HG03135 (cell line): ENCODE measurements at regions not wholly inside any gene's neighbourhood (a gene's known extent, or its start where the extent isn't known, plus 50 kb on each side); places are given as distances from the start of the nearest gene placed in this dataset.

Source experiments
- ATAC-seq: cut with Tn5 transposase; IDR thresholded peaks from one replicate; pipeline ENCODE4 v1.9.1; 2021; ENCODE audit warnings: mild to moderate bottlenecking, moderate library complexity; ENCODE audit not compliant: unreplicated experiment

DNA sequence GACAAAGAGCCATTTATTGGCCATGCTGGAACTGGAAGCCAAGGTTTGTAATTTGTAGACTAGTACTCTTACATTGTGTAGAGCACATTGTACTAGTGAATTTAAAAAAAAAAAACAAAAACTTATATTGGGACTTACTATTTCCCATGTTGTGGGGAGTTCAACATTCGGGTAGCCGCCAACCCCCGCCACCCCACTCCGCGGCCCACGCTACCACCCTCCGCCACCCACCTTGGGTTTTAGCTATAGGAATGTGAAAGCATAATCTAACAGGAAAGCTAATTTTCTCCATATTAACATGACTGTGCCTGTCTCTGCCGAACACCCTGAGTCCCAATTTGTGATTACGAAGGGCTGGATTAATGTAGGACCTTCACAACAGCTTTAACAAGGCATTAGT, 275.8 kb downstream of the FIGN start:
- ATAC-seq, result no peak

DNA sequence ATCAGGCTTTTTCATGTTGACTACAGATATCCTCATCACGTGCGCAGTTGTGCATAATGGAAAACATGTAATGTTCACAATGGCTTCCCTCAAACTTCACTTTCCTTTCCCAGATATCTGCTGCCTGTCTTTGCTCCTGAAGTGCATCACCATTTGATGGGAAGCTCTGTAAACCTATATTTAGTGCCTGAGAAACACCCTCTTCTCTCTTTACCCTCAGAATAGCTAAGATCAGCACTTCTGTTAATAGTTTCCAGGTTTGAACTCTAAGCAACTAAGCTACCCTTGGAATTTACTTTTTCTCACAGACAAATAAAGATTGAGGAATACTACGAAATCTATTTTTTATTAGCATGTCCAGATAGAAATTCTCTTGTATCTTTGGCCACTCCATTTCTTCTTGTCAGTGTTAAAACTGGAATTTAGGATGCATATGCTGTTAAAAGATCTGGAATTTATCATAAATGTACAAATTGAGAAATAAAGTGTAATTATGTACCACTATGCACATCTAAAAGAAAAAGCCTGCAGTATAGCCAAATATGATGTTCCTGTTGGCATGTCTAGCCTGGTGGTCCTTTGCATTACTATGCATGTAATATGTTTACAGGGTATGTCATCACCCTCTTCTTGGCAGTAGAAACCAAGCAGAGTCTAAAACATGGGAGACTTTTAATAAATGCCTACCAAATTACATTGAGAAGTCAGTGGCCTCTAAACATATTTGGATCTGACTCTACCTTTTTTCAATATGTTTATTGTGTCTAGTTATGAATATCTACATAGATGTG, 278.7 kb downstream of the FIGN start:
- no peak for ATAC-seq

DNA sequence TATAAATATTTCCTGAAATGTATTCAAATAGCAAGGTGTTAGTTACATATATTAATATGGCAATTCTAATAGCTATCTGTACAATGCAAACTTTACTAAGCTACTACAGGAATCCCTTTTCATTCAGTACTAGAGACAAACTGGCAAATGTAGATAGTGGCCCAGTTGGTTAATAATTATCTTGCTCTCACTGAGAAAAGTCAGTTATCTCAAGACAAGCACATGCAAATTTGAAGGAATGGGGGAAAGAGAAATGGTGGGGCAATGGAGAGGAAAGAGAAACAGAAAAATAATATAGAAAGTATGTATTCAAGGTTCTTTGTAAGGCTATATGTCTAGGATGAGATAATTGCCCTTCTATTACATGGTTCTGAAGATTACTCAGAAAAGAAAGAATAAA, 280.0 kb downstream of the FIGN start:
- peak; percentile 98 for ATAC-seq

DNA sequence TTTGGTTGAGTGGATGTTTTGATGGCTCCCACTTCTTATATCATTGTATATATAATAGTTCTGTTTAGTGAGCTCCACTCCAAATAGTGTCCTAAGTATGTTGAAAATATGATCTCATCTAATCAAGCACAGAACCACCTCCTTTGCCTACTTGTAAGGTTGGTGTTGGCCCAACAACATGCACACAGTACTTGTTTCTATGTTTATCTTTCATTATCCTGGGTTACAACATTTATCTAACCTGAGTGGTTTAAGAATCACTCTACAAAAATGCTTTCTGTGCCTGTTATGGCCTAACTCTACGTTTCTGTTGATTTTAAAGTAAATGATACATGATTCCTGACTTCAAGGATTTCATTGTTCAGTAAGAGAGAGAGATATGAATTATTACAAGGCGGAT, 281.9 kb downstream of the FIGN start:
- no peak for ATAC-seq

DNA sequence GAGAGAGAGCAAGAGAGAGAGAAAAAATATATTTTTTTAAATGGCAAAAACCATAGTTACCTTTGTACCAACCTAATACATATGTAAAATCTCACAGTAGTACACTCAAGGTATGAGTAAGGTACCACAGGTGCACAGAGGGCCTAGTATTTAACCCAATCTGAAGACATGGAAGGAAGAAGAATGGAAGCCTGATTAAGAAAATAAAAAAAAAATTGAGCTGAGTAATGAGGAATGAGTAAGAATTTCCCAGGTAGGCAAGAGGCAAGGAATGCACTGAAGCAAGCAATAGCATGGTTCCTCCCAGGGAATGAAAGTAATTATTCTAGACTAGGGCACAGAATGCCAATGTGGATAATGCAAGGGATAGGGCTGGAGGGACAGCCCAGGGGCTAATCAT, 294.2 kb downstream of the FIGN start:
- ATAC-seq, result no peak

DNA sequence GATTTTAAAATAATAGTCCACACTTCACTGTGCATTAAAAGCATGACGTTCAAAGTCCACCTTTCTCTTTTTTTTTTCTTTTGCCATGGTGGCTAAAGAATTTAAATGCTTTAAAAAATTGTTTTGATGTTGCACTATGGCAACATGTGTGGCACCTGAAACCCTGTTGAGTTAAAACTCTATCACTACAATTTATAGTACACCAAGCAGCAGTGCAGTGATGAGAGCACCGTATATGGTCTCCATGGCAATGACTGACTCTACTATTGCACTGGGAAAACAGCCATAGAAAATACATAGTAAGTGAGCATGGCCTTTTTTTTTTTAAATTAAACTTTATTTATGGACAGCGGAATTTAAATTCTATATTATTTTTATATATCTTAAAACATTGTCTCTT, 298.8 kb downstream of the FIGN start:
- no peak for ATAC-seq

DNA sequence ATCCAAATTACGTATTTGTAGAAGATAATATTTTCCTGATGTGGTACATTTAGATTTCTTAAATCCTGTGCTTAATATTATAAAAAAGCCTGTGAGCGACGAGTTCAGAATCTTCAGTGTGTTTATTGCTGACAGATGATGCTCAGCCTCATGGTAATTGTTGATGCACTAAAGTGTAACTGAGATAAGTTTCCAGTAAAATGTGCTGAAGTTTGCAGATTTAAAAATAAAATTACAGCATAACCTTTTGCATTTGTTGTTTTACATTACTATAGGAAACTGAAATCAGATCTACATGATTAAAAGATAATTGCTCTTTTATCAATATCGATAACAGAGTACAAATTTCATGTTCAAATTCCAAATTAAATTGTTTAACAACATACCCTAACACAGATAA, 307.6 kb downstream of the FIGN start:
- ATAC-seq, result no peak

DNA sequence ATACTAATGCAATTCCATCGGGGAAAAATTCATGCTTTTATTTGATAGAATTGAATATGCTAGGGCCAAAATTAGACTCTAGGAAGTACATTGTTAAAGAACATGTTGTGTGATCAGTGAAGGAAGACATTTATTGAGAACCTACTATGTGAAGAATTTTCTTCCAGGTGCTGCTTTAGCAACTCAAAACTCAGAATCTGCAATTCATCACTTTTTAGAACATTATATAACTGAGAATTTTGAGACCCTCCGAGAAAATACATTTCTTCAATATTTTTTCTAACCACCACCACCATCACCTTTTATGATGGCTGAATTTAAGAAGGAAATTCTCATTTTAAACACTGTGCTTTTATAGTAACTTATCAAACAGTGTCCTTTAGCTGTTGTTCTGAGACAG, 315.2 kb downstream of the FIGN start:
- ATAC-seq, result no peak

DNA sequence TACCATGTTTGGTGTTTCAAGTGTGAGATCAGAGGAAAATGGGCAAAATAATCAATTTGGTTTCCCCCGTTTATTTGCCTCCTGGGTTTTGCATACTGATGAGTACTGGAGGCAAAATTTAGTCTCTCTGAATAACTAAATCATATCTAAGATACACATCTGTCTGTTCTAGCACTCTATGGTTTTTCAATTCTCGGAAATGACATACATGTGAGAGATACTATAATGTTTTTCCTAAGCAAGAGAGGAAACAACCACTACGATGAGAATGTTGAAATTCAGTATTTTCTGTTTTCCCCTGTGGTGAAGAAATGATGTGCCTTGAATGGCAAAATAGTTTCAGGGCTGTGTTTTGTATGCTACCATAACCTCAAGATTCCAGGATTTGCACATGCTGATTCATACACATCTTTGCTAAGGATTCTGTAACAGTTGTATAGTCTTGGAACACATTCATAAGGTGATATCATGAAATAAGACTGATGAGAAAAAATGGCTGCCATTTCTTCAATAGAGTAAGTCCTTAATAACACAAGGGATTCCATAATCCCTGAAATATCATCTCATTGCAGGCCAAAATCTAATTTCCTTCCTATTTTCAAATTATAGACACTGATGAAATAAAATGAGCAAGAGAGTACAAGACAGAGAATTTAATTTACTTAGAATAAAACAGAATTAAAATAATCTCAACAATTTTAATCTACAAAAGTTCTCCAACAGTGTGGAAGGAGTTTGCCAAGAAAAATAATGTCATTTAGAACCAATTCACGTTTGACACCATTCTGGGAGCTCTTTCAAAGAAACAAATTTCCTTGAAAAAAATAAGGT, 316.6 kb downstream of the FIGN start:
- ATAC-seq, result no peak

DNA sequence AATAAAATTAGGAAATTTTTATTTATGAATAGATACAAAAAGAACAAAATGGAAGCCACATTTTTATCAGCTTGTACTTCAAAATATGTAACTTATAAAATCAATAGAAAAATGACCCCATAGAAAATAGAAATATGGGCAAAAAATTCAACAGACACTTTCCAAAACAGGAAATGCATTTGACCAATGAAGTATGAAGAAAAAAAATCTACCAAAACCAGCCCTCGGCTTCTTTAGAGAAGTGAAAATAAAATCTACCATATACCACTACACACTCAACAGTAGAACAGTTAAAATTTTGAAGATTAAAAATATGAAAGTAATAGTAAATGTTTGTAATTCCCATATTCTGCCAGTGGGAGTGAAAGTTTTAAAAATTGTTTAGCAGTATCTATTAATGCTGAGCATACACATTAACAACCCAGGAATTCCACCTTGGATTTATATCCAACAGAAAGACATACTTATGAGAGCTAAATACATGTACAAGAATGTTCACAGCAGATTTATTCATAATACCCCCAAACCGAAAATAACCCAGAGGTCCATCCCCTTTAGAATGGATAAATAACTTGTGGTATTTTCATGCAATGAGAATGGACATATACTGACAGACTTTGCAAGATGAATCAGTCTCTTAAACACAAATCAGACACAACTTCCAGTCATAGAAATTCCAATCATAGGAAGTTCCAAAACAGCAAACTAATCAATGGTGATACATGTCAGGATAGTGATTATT, 318.0 kb downstream of the FIGN start:
- peak; percentile 99 for ATAC-seq

DNA sequence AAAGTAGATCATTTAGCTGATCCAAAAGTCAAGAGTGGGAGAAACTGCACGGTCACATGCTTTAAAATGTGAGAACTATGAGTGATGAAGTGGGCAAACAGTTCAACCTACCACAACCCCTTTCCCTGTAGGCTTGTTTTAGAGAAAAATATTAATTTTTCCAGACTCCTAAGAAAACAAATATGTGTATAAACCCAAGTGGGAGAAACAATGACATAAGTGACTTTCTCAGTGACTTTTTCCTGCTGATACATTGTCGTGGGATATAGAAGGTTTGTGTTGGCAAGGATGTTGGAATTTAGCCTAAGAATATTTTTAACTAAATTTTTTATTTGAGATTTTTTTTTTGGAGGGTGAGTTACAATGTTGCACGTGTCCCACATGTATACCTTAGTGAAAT, 321.7 kb downstream of the FIGN start:
- ATAC-seq, result no peak

DNA sequence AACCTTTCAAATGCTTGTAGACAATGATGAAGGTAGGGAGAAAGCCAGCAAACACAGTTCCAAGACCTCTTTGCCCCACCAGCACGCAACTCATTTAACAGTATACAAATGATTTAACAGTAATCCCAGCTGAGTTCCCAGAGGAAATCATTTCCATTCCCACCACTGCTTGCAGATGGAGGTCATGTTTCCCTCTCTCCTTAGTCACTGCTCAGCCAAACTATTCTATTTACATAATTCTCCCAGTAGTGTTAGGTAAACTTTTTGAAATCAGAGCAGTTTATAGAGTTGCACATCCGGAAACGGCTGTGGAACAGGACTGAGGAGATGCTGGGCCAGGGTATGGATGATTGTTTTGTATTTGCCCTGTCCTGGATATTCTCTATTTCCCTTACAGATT, 328.5 kb downstream of the FIGN start:
- ATAC-seq, result no peak

DNA sequence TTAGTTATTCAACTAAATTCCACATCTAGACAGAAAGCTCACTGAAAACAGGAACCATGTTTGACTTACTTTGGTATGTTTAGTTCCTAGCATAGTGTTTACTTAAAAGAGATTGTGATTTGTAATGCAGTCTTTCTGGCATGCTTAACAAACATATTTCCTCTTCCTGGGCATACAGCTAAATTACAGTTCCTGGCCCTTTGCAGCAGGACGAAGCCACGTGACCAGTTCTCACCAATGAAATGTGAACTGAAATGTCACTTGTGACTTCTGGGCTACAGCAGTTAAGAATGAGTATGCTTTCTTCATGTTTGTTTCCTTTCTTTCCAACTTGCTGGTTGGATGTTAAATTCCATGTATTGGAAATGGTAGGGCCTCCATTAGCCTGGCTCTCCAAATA, 330.5 kb downstream of the FIGN start:
- no peak for ATAC-seq

DNA sequence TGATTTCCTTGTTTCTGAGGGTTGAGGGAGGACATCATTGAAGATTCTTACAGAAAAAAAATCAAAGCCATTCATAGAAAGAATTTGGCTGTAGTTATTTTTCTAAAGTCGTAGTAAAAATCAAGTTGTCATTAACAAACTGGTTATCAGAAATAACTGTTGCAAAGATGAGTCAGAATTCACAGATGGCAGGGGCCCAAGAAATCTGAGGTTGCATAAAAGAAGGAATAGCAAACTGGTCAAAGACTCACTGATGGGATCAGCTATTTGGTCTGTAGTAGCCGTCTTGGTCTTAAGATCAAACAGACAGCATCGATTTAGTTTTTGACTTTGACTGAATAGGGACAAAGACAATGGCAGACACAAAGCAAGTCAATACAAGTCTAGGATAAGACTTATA, 334.3 kb downstream of the FIGN start:
- ATAC-seq, result no peak

DNA sequence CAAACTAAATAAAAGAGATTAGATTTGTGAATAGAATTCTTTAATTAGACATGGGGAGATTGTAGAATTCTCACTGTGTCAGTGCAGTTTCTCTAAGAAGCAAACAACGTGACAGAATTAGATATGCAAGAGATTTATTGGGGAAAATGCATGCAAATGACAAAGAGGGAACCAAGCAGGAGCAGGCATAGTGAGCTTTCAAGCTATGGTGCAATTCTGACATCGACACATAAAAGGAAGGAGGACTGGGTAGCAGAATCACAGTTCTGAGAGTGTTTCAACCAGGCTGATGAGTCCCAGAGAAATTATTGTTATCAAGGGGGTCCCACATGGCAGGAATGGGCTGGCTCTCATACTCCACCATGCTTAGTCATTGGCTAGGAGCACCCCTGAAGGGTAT, 338.4 kb downstream of the FIGN start:
- ATAC-seq, result no peak

DNA sequence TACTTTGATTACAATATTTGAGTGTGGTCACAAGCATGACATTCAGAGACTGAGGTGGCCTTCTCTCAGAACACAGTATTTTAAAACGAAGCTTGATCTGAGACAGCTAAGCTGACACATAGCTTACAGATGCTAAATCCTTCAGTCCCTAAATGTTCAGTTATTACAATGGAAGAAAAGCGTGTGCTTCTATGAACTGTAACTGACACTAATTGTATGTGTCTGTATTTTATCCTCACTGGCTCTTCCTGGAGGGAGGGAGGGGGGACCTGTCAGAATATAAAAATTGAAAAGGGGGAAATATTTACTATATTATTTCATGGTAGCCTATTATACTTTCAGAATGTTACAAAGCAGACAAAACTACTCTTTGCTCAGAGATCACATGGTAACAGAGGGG, 340.2 kb downstream of the FIGN start:
- ATAC-seq, result no peak

DNA sequence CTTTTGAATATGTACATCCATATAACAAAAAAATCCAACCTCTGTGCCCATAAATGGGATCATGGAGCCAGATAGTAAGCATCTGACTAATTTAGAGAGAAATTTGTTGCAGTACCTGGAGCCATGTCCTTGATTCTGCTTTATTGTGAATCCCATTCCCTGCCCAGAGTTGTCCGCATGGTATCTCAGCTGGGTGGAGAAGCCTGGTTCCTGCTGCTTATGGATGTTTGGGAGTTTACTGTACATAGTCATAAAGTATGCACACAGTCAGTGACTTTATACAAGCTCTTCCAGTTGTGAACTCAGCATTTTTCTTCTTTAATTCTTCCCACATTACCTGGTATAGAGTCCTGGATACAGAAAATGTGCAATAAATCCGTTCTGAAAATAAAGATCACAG, 346.0 kb downstream of the FIGN start:
- ATAC-seq, result no peak

DNA sequence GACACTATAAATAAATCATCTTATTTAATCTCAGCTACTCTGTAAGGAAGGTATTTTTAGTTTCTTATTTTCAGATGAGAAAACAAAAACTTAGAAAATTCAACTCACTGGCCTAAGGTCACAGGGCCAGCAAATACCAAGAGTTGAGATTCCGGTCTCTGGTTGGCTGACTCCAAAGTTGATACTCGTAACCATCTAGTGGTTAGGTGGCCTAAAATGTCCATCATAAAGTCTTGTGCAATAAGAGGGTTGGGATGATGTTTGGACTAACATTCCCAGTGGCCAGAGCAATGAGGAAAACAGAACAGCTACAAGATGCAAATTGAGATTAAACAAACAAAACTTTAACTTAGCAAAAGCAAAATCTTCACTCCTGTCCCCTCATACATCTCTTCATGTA, 360.3 kb downstream of the FIGN start:
- no peak for ATAC-seq

DNA sequence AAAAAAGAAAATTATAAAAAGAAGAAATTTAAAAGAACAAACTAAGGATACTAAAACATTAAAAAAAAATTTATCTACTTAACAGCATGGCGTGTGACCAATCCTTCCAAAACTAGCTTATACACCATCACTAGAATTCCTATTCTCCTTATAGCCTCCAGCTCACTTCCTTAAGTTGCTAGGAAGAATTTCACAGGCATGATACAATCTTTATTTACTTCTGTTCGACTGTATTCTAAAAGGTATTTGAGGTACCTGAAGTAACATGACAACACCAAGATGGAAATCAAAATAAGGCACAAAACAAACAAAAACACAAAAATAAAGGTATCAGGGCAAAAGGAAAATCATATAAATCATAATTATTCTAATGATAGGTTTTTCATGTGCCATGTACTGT, 360.7 kb downstream of the FIGN start:
- no peak for ATAC-seq

DNA sequence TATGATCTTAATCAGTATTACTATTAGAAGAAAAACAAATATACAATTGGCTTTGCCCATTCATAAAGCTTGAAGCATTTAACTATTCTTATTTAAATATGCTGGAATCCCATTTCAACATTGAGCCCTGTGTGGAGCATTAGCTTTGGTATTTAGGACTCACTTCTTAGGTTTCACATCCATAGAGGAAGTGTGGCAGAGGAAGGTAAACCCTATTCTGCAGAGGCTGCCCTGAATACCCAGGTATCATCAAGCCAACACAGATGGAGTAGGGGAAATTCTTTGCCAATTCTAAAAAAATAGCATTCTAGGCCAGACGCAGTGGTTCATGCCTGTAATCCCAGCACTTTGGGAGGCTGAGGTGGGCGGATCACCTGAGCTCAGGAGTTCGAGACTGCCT, 361.5 kb downstream of the FIGN start:
- no peak for ATAC-seq

DNA sequence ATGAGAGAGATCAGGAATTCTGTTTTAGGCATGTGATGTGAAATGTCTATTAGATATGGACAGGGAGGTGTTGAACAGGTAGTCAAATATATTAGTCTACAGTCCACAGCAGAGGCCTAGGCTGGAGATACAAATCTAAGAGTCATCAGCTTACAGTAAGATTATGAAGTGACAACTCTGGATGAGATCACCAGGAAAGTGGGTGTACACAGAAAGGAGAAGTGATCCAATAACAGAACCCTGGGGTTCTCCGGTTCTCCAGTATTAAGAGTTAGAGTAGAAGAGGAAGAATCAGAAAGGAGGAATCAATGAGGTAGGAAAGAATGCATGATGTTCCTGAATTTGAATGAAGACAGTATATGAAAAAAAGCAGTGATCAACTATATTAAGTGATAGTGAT, 362.3 kb downstream of the FIGN start:
- no peak for ATAC-seq
